SK-N-SH treated with all-trans-retinoic acid at 6 μM for 48 hours (cell line): ENCODE measurements at regions not wholly inside any gene's neighbourhood (a gene's known extent, or its start where the extent isn't known, plus 50 kb on each side); places are given as distances from the start of the nearest gene placed in this dataset.

Source experiments
- ATAC-seq: fragments of 200-7000 bp; cut with Tn5 transposase; 3 replicates; pipeline ENCODE4 v1.9.1; 2020; ENCODE audit warnings: mild to moderate bottlenecking, moderate library complexity
- ARNTL ChIP-seq: fragments of 450-650 bp; formaldehyde crosslinking; IDR thresholded peaks from 2 replicates; pipeline ENCODE4 v1.5.0; 2020; ENCODE audit warnings: low read depth, mild to moderate bottlenecking, moderate library complexity, borderline replicate concordance
- BACH2 ChIP-seq: fragments of 250-450 bp; sonication (Bioruptor Pico); IDR thresholded peaks from 2 replicates; pipeline ENCODE4 v1.9.0; 2021; ENCODE audit warnings: mild to moderate bottlenecking, borderline replicate concordance
- CREB5 ChIP-seq: fragments of 250-450 bp; sonication (Bioruptor Pico); IDR thresholded peaks from 2 replicates; pipeline ENCODE4 v1.5.1; 2020; ENCODE audit warnings: low read depth, mild to moderate bottlenecking, moderate library complexity
- CSRNP3 ChIP-seq: fragments of 250-450 bp; sonication (Bioruptor Pico); IDR thresholded peaks from 2 replicates; pipeline ENCODE4 v1.5.1; 2021; ENCODE audit warnings: mild to moderate bottlenecking, moderate library complexity
- ESRRG ChIP-seq: fragments of 250-450 bp; sonication (Bioruptor Pico); IDR thresholded peaks from 2 replicates; pipeline ENCODE4 v1.6.1; 2021; ENCODE audit warnings: mild to moderate bottlenecking
- GLIS3 ChIP-seq: fragments of 250-450 bp; sonication (Bioruptor Pico); IDR thresholded peaks from 2 replicates; pipeline ENCODE4 v1.5.0; 2020; ENCODE audit warnings: mild to moderate bottlenecking, moderate library complexity
- ISL1 ChIP-seq: fragments of 250-450 bp; sonication (Bioruptor Pico); IDR thresholded peaks from 2 replicates; pipeline ENCODE4 v2.1.2; 2022; ENCODE audit warnings: mild to moderate bottlenecking, moderate library complexity
- OSR1 ChIP-seq: fragments of 250-450 bp; sonication (Bioruptor Pico); IDR thresholded peaks from 2 replicates; pipeline ENCODE4 v1.8.0; 2022; ENCODE audit warnings: moderate library complexity, mild to moderate bottlenecking, inconsistent platforms
- PATZ1 ChIP-seq: fragments of 250-450 bp; sonication (Bioruptor Pico); IDR thresholded peaks from 2 replicates; pipeline ENCODE4 v1.8.0; 2020; ENCODE audit warnings: mild to moderate bottlenecking, moderate library complexity, borderline replicate concordance
- POU6F1 ChIP-seq: fragments of 250-450 bp; sonication (Bioruptor Pico); IDR thresholded peaks from 2 replicates; pipeline ENCODE4 v1.8.0; 2021; ENCODE audit warnings: low read depth, mild to moderate bottlenecking, moderate library complexity, borderline replicate concordance
- PPARA ChIP-seq: fragments of 250-450 bp; sonication (Bioruptor Pico); IDR thresholded peaks from 2 replicates; pipeline ENCODE4 v1.5.0; 2020; ENCODE audit warnings: mild to moderate bottlenecking, borderline replicate concordance
- RARB ChIP-seq: fragments of 250-450 bp; sonication (Bioruptor Pico); IDR thresholded peaks from 2 replicates; pipeline ENCODE4 v1.8.0; 2021; ENCODE audit warnings: mild to moderate bottlenecking, moderate library complexity
- SNAI2 ChIP-seq: fragments of 250-450 bp; sonication (Bioruptor Pico); IDR thresholded peaks from 2 replicates; pipeline ENCODE4 v1.5.0; 2020; ENCODE audit warnings: mild to moderate bottlenecking, moderate library complexity
- TOX ChIP-seq: fragments of 250-450 bp; sonication (Bioruptor Pico); IDR thresholded peaks from 2 replicates; pipeline ENCODE4 v1.8.0; 2021; ENCODE audit warnings: mild to moderate bottlenecking, moderate library complexity, borderline replicate concordance
- TSHZ2 ChIP-seq: fragments of 250-450 bp; sonication (Bioruptor Pico); IDR thresholded peaks from 2 replicates; pipeline ENCODE4 v1.5.0; 2020; ENCODE audit warnings: mild to moderate bottlenecking, moderate library complexity
- ZC3H10 ChIP-seq: fragments of 250-450 bp; sonication (Bioruptor Pico); IDR thresholded peaks from 2 replicates; pipeline ENCODE4 v1.5.1; 2021; ENCODE audit warnings: mild to moderate bottlenecking, moderate library complexity
- ZFP3 ChIP-seq: fragments of 250-450 bp; sonication (Bioruptor Pico); IDR thresholded peaks from 2 replicates; pipeline ENCODE4 v1.5.0; 2020; ENCODE audit warnings: mild to moderate bottlenecking, moderate library complexity
- ZFP30 ChIP-seq: fragments of 450-650 bp; formaldehyde crosslinking; IDR thresholded peaks from 2 replicates; pipeline ENCODE4 v1.5.0; 2022; ENCODE audit warnings: mild to moderate bottlenecking, moderate library complexity
- ZNF565 ChIP-seq: fragments of 450-650 bp; formaldehyde crosslinking; conservative IDR thresholded peaks from 2 replicates; pipeline ENCODE4 v1.5.0; 2020; ENCODE audit warnings: low read depth, mild to moderate bottlenecking, moderate library complexity
- ZNF70 ChIP-seq: fragments of 450-650 bp; formaldehyde crosslinking; IDR thresholded peaks from 2 replicates; pipeline ENCODE4 v1.5.0; 2020; ENCODE audit warnings: mild to moderate bottlenecking, moderate library complexity
- ZNF8 ChIP-seq: fragments of 450-650 bp; formaldehyde crosslinking; IDR thresholded peaks from 2 replicates; pipeline ENCODE4 v1.5.0; 2020; ENCODE audit warnings: mild to moderate bottlenecking, moderate library complexity

GRCh38 chrX:38871129-38872029 is 70.1 kb downstream of the MID1IP1 start:
- TF ChIP-seq ISL1 (no peak), ARNTL (CRISPR knock-in tag) (no peak), TOX (CRISPR knock-in tag) (no peak), OSR1 (CRISPR knock-in tag) (no peak), ZFP30 (CRISPR knock-in tag) (no peak), GLIS3 (CRISPR knock-in tag) (no peak), ZC3H10 (CRISPR knock-in tag) (no peak), ZFP3 (no peak), ZNF8 (CRISPR knock-in tag) (no peak)
- no peak for ATAC-seq

GRCh38 chrX:38877366-38877765 is 76.1 kb downstream of the MID1IP1 start:
- no peak for ATAC-seq
- no peak for TF ChIP-seq ZNF565
- no peak for TF ChIP-seq BACH2 (CRISPR knock-in tag)
- TF ChIP-seq ISL1 = no peak
- no peak for TF ChIP-seq ZFP30 (CRISPR knock-in tag)
- no peak for TF ChIP-seq OSR1 (CRISPR knock-in tag)
- TF ChIP-seq ZFP3 = no peak
- no peak for TF ChIP-seq RARB

- no peak for TF ChIP-seq CREB5 (CRISPR knock-in tag)
- TF ChIP-seq ISL1 = no peak
- no peak for TF ChIP-seq SNAI2 (CRISPR knock-in tag)
- no peak for TF ChIP-seq ZNF8 (CRISPR knock-in tag)
- TF ChIP-seq ARNTL (CRISPR knock-in tag) = no peak
- TF ChIP-seq OSR1 (CRISPR knock-in tag) = no peak
- TF ChIP-seq ESRRG = no peak
- TF ChIP-seq POU6F1 = no peak
- no peak for TF ChIP-seq ZC3H10 (CRISPR knock-in tag)
- TF ChIP-seq ZNF565 = no peak
- no peak for TF ChIP-seq TSHZ2 (CRISPR knock-in tag)
- no peak for TF ChIP-seq ZFP3
- TF ChIP-seq RARB = no peak
- no peak for TF ChIP-seq PPARA (CRISPR knock-in tag)
- no peak for TF ChIP-seq GLIS3 (CRISPR knock-in tag)
- no peak for TF ChIP-seq PATZ1
- no peak for TF ChIP-seq ZNF70
- TF ChIP-seq BACH2 (CRISPR knock-in tag) = no peak
- TF ChIP-seq CSRNP3 = no peak
- ATAC-seq = no peak
Measured at GRCh38 chrX:38878641-38879340, 77.5 kb downstream of the MID1IP1 start.
